H9 (cell line): ENCODE measurements at regions not wholly inside any gene's neighbourhood (a gene's known extent, or its start where the extent isn't known, plus 50 kb on each side); places are given as distances from the start of the nearest gene placed in this dataset.

ENCODE experiments used
- DNase-seq: peaks from one replicate; pipeline ENCODE4 v3.0.0-alpha.2; 2017
- H2AFZ ChIP-seq: one replicate; pipeline ENCODE4 v1.6.1; 2013; ENCODE audit warnings: mild to moderate bottlenecking, low read length, control low read depth, moderate library complexity
- H2AK5ac ChIP-seq: 2 replicates; pipeline ENCODE4 v1.6.1; 2013; ENCODE audit warnings: low read length, control low read depth, mixed read lengths; ENCODE audit not compliant: insufficient read length
- H2BK120ac ChIP-seq: one replicate; pipeline ENCODE4 v1.6.1; 2013; ENCODE audit warnings: low read depth, mild to moderate bottlenecking, low read length, control low read depth, inconsistent platforms; ENCODE audit not compliant: poor library complexity, severe bottlenecking
- H2BK12ac ChIP-seq: 2 replicates; pipeline ENCODE4 v1.6.1; 2013; ENCODE audit warnings: low read length, control low read depth, mixed read lengths, low read depth; ENCODE audit not compliant: insufficient read length
- H2BK15ac ChIP-seq: 2 replicates; pipeline ENCODE4 v1.6.1; 2013; ENCODE audit warnings: low read depth, low read length, control low read depth
- H2BK20ac ChIP-seq: one replicate; pipeline ENCODE4 v1.6.1; 2013; ENCODE audit warnings: low read depth, mild to moderate bottlenecking, low read length, control low read depth, inconsistent platforms; ENCODE audit not compliant: poor library complexity, severe bottlenecking
- H2BK5ac ChIP-seq: 2 replicates; pipeline ENCODE4 v1.6.1; 2013; ENCODE audit warnings: low read length, control low read depth, mixed read lengths; ENCODE audit not compliant: insufficient read length
- H3K14ac ChIP-seq: 2 replicates; pipeline ENCODE4 v1.6.1; 2013; ENCODE audit warnings: low read length, control low read depth; ENCODE audit not compliant: insufficient read depth
- H3K18ac ChIP-seq: 2 replicates; pipeline ENCODE4 v1.6.1; 2013; ENCODE audit warnings: low read depth, mild to moderate bottlenecking, mixed read lengths, low read length, control low read depth; ENCODE audit not compliant: insufficient read length
- H3K23ac ChIP-seq: 2 replicates; pipeline ENCODE4 v1.6.1; 2013; ENCODE audit warnings: low read length, control low read depth, mixed read lengths, low read depth; ENCODE audit not compliant: insufficient read length
- H3K23me2 ChIP-seq: 2 replicates; pipeline ENCODE4 v1.6.1; 2013; ENCODE audit warnings: low read depth, mild to moderate bottlenecking, mixed read lengths, low read length, control low read depth; ENCODE audit not compliant: insufficient read length, poor library complexity, severe bottlenecking
- H3K27ac ChIP-seq: 2 replicates; pipeline ENCODE4 v1.5.1; 2013; ENCODE audit warnings: low read length, control low read depth, mixed read lengths, low read depth; ENCODE audit not compliant: insufficient read length
- H3K27me3 ChIP-seq: 2 replicates; pipeline ENCODE4 v1.6.1; 2013; ENCODE audit warnings: low read length, control low read depth, inconsistent platforms; ENCODE audit not compliant: insufficient read depth
- H3K4ac ChIP-seq: 2 replicates; pipeline ENCODE4 v1.6.1; 2013; ENCODE audit warnings: low read depth, mild to moderate bottlenecking, control low read depth, inconsistent platforms, low read length, moderate library complexity
- H3K4me1 ChIP-seq: 2 replicates; pipeline ENCODE4 v1.6.1; 2013; ENCODE audit warnings: low read length, control low read depth, inconsistent platforms; ENCODE audit not compliant: insufficient read depth
- H3K4me2 ChIP-seq: 2 replicates; pipeline ENCODE4 v1.6.1; 2013; ENCODE audit warnings: low read length, control low read depth, mixed read lengths; ENCODE audit not compliant: insufficient read length, insufficient read depth
- H3K56ac ChIP-seq: 2 replicates; pipeline ENCODE4 v1.6.1; 2013; ENCODE audit warnings: low read depth, mild to moderate bottlenecking, mixed read lengths, low read length, control low read depth; ENCODE audit not compliant: insufficient read length
- H3K79me1 ChIP-seq: 2 replicates; pipeline ENCODE4 v1.6.1; 2013; ENCODE audit warnings: low read depth, mild to moderate bottlenecking, moderate library complexity, low read length, control low read depth, inconsistent platforms; ENCODE audit not compliant: insufficient read depth, poor library complexity, severe bottlenecking
- H3K79me2 ChIP-seq: 2 replicates; pipeline ENCODE4 v1.6.1; 2013; ENCODE audit warnings: low read length, control low read depth, inconsistent platforms; ENCODE audit not compliant: insufficient read depth
- H3K9ac ChIP-seq: 2 replicates; pipeline ENCODE4 v1.6.1; 2013; ENCODE audit warnings: low read length, control low read depth, mixed read lengths; ENCODE audit not compliant: insufficient read length; ENCODE audit errors: extremely low read depth
- H3K9me3 ChIP-seq: one replicate; pipeline ENCODE4 v1.6.1; 2013; ENCODE audit warnings: low read depth, low read length, inconsistent platforms; ENCODE audit not compliant: control insufficient read depth
- H3T11ph ChIP-seq: one replicate; pipeline ENCODE4 v1.6.1; 2013; ENCODE audit warnings: mild to moderate bottlenecking, low read length, control low read depth, inconsistent platforms
- H4K20me1 ChIP-seq: one replicate; pipeline ENCODE4 v1.6.1; 2013; ENCODE audit not compliant: control insufficient read depth, insufficient read length, insufficient read depth
- H4K5ac ChIP-seq: 2 replicates; pipeline ENCODE4 v1.6.1; 2013; ENCODE audit warnings: low read depth, mild to moderate bottlenecking, mixed read lengths, low read length, control low read depth; ENCODE audit not compliant: insufficient read length
- H4K8ac ChIP-seq: replicated peaks from 2 replicates; pipeline ENCODE4 v1.6.1; 2013; ENCODE audit warnings: low read length, control low read depth, mixed read lengths, low read depth; ENCODE audit not compliant: insufficient read length
- H4K91ac ChIP-seq: 2 replicates; pipeline ENCODE4 v1.6.1; 2013; ENCODE audit warnings: low read depth, mild to moderate bottlenecking, moderate library complexity, mixed read lengths, low read length, control low read depth; ENCODE audit not compliant: insufficient read length
- H3K27ac Mint-ChIP-seq, 3 experiments: 2 replicates in 2 of 3; 3 replicates in 1 of 3; pipeline ENCODE4 v1.8.0; 2020 to 2021; ENCODE audit warnings: mixed read lengths in 3 of 3, mild to moderate bottlenecking in 1 of 3, moderate library complexity in 1 of 3
- H3K27me3 Mint-ChIP-seq: 2 replicates; pipeline ENCODE4 v1.8.0; 2021; ENCODE audit warnings: low read depth, mild to moderate bottlenecking, moderate library complexity, mixed read lengths
- H3K36me3 Mint-ChIP-seq, 3 experiments: 2 replicates in 2 of 3; 3 replicates in 1 of 3; pipeline ENCODE4 v1.8.0; 2020 to 2021; ENCODE audit warnings: low read depth in 3 of 3, mixed read lengths in 3 of 3; ENCODE audit not compliant: insufficient read depth in 1 of 3
- H3K4me1 Mint-ChIP-seq, 2 experiments: 2 replicates each; pipeline ENCODE4 v1.8.0; 2020; ENCODE audit warnings: mixed read lengths in 2 of 2
- H3K4me3 Mint-ChIP-seq, 2 experiments: 2 replicates in 1 of 2; 3 replicates in 1 of 2; pipeline ENCODE4 v1.8.0; 2020 to 2021; ENCODE audit warnings: mild to moderate bottlenecking in 2 of 2, mixed read lengths in 2 of 2, moderate library complexity in 1 of 2
- H3K9me3 Mint-ChIP-seq, 2 experiments: 2 replicates in 1 of 2; 3 replicates in 1 of 2; pipeline ENCODE4 v1.8.0; 2020; ENCODE audit warnings: mild to moderate bottlenecking in 2 of 2, mixed read lengths in 2 of 2, moderate library complexity in 1 of 2
- WGBS: extraction: QIAGEN DNeasy Blood & Tissue Kit; methylation state at CpG from one replicate; pipeline ENCODE4 v1.1.7; 2013; ENCODE audit warnings: missing lambda C conversion rate, low lambda C conversion rate, mixed read lengths; ENCODE audit not compliant: insufficient read length; ENCODE audit errors: extremely low coverage; 5-methylcytosine and 5-hydroxymethylcytosine counted together
- TF ChIP-seq, protein P1 (sequence below): fragments of 200-600 bp; sonication (generic); conservative IDR thresholded peaks from 3 replicates; pipeline ENCODE4 v1.8.0; 2021; ENCODE audit warnings: antibody characterized with exemption, mild to moderate bottlenecking

DNA sequence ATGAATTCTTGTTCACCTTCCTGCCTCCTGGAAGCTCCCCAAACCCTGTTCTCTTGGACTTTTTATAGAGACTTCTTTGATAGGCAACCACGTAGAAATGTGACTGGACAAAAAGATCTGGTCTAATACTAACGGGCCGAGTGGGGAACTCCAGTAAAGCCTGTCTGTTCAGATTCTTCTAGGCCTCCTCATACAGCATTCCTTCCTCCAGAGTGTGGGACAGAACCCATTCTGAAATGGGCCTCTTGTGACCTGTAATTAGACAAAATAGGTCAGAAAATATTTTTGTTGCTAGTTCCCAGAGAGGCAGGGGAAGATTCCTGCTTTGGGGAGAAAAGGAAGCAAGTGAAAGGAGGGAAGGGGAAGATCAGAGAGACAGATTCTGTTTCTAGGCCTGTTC, 374.3 kb downstream of the CDH26 start:
- DNase-seq = no peak
- Histone ChIP-seq H3K56ac (no peak overlapping the region), H3K23me2 (no peaks in the 10 kb centered on the region), H4K20me1 (no peaks in the 10 kb centered on the region), H3K14ac (no peak overlapping the region), H3K27me3 (no peaks in the 10 kb centered on the region), H2AK5ac (no peak overlapping the region), H3K4ac (no peak overlapping the region), H3K18ac (no peak overlapping the region), H2AFZ (no peak overlapping the region), H3K79me2 (no peaks in the 10 kb centered on the region), H3K23ac (no peak overlapping the region), H3K9ac (no peak overlapping the region), H3K79me1 (no peaks in the 10 kb centered on the region), H3K27ac (no peak overlapping the region), H3K4me2 (no peak overlapping the region), H3T11ph (no peak overlapping the region), H2BK120ac (no peak overlapping the region), H4K91ac (no peak overlapping the region), H3K4me1 (no peaks in the 10 kb centered on the region), H2BK15ac (no peak overlapping the region), H3K9me3 (no peaks in the 10 kb centered on the region), H4K8ac (no peak overlapping the region), H2BK20ac (no peak overlapping the region), H2BK5ac (no peak overlapping the region), H2BK12ac (no peak overlapping the region), H4K5ac (no peak overlapping the region)
- H3K27ac Mint-ChIP-seq = no peak overlapping the region
- TF ChIP-seq, protein P1, sequence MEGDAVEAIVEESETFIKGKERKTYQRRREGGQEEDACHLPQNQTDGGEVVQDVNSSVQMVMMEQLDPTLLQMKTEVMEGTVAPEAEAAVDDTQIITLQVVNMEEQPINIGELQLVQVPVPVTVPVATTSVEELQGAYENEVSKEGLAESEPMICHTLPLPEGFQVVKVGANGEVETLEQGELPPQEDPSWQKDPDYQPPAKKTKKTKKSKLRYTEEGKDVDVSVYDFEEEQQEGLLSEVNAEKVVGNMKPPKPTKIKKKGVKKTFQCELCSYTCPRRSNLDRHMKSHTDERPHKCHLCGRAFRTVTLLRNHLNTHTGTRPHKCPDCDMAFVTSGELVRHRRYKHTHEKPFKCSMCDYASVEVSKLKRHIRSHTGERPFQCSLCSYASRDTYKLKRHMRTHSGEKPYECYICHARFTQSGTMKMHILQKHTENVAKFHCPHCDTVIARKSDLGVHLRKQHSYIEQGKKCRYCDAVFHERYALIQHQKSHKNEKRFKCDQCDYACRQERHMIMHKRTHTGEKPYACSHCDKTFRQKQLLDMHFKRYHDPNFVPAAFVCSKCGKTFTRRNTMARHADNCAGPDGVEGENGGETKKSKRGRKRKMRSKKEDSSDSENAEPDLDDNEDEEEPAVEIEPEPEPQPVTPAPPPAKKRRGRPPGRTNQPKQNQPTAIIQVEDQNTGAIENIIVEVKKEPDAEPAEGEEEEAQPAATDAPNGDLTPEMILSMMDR = no peak
- no peak overlapping the region for H3K4me3 Mint-ChIP-seq
- H3K27me3 Mint-ChIP-seq = peaks cover 14% of the 10 kb centered on the region
- peaks cover 0 to 3% (median 0%) of the 10 kb centered on the region in 3 experiments; a peak in 2 of 7 replicates for H3K36me3 Mint-ChIP-seq
- WGBS = no CpG with 5 or more reads among the region's 3 CpGs
- H3K9me3 Mint-ChIP-seq = peaks cover 0 to 11% of the 10 kb centered on the region in 2 experiments; a peak in 1 of 5 replicates
- H3K4me1 Mint-ChIP-seq = peaks cover 4 to 6% of the 10 kb centered on the region in 2 experiments; a peak in 2 of 4 replicates
